Aorta (tissue), 5 donors: ENCODE measurements at regions not wholly inside any gene's neighbourhood (a gene's known extent, or its start where the extent isn't known, plus 50 kb on each side); places are given as distances from the start of the nearest gene placed in this dataset.

ENCODE experiments used
- ATAC-seq: fragments of 200-7000 bp; cut with Tn5 transposase; one replicate; pipeline ENCODE4 v1.9.1; 2022; ENCODE audit warnings: moderate library complexity; ENCODE audit not compliant: low FRiP score
- DNase-seq, 2 donors: peaks; one replicate each; pipeline ENCODE4 v3.0.0-alpha.2; 2020
- H3K27ac ChIP-seq, 2 donors: one replicate each; pipeline ENCODE4 v1.5.1; 2013; ENCODE audit warnings: low read length in 2 of 2, mild to moderate bottlenecking in 2 of 2, moderate library complexity in 2 of 2, control low read depth in 1 of 2, inconsistent platforms in 1 of 2, low read depth in 1 of 2
- H3K27me3 ChIP-seq, 2 donors: one replicate each; pipeline ENCODE4 v1.6.1; 2013; ENCODE audit warnings: control low read depth in 1 of 2, low read length in 1 of 2, mild to moderate bottlenecking in 1 of 2, moderate library complexity in 1 of 2; ENCODE audit not compliant: insufficient read depth in 2 of 2, control insufficient read depth in 1 of 2
- H3K36me3 ChIP-seq, 2 donors: one replicate each; pipeline ENCODE4 v1.6.1; 2013; ENCODE audit warnings: control low read depth in 1 of 2, low read length in 1 of 2, mild to moderate bottlenecking in 1 of 2; ENCODE audit not compliant: insufficient read depth in 2 of 2, control insufficient read depth in 1 of 2
- H3K4me1 ChIP-seq, 2 donors: one replicate each; pipeline ENCODE4 v1.6.1; 2013; ENCODE audit warnings: low read length in 2 of 2, control low read depth in 1 of 2, mild to moderate bottlenecking in 1 of 2, moderate library complexity in 1 of 2; ENCODE audit not compliant: insufficient read depth in 2 of 2, control insufficient read depth in 1 of 2
- H3K4me3 ChIP-seq, 2 donors: one replicate each; pipeline ENCODE4 v1.5.1; 2013; ENCODE audit warnings: low read length in 2 of 2, control low read depth in 1 of 2, mild to moderate bottlenecking in 1 of 2
- H3K9me3 ChIP-seq: one replicate; pipeline ENCODE4 v1.6.1; 2013; ENCODE audit warnings: mild to moderate bottlenecking, low read length; ENCODE audit not compliant: control insufficient read depth
- WGBS, 2 donors: extraction: QIAGEN DNeasy Blood & Tissue Kit; methylation state at CpG; one replicate each; pipeline ENCODE4 v1.1.7; 2013; 5-methylcytosine and 5-hydroxymethylcytosine counted together
- intact Hi-C, 2 donors: fragments of 100-400 bp; cut with DNase I; formaldehyde crosslinking; loops; one replicate each; pipeline versions ENCODE4 v1.14.2 to v1.15.0; 2022
- donor health status: healthy with polysubstance abuse.
- donor health status: Bipolar disorder and iron deficiency.
- donor health status: DM: no; HTN: no; CAD: no.
- donor health status: DM: no; HTN: no; CAD: no.
- donor health status: DM: yes; HTN: yes; CAD: no.

DNA sequence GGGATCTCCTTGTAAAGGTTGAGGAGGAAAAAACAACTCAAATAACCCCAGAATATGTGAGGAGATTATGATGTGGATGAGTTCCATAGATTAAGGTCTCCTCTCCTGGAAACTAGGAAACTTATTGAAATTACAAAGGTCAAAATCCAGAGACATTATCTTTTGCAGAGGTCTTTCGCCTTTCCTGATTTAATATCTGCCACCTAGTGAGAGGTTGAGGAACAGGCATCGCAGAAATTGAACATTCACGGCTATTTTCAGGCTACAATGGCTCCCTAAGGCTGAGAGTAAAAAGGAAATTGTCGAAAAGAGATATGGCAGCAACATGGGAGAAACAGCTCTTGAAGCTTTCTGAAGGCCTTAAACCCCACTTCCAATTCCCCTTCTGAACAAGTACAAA lies 127.5 kb upstream of the PLCXD3 start:
- Histone ChIP-seq H3K27ac (no peak overlapping the region), H3K36me3 (no peaks in the 10 kb centered on the region), H3K27me3 (no peaks in the 10 kb centered on the region), H3K4me3 (no peak overlapping the region), H3K9me3 (no peaks in the 10 kb centered on the region), H3K4me1 (no peaks in the 10 kb centered on the region)
- 91 to 93% methylated on average over 4 of the region's 4 CpGs for WGBS, 2 donors
- ATAC-seq, result no peak
- DNase-seq, result no peak
- intact Hi-C loops, result no loop called here

DNA sequence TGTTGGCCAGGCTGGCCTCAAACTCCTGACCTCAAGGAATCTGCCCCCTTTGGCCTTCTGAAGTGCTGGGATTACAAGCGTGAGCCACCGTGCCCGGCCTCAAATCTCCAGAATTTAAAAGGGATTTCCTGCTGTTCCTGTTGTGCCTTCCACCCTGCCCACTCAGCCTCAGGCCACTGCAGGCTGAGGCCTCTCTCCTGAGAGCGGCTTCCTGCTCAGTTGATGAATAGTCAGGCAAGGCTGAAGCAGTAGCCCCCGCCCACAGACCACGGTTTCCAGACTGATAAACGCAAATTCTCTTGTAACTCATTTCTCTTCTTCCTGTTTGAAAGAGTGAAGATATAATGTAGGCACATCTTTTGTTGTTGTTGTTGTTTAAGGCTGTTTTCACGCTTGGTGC lies 127.0 kb upstream of the PLCXD3 start:
- no peaks in the 10 kb centered on the region for H3K36me3 ChIP-seq
- 89% methylated on average over 8 of the region's 8 CpGs for WGBS, 2 donors
- ATAC-seq, result peak; percentile 36
- no peaks in the 10 kb centered on the region for H3K9me3 ChIP-seq
- H3K4me1 ChIP-seq, result no peaks in the 10 kb centered on the region
- intact Hi-C loops, result no loop called here
- no peak overlapping the region for H3K27ac ChIP-seq
- H3K27me3 ChIP-seq, result no peaks in the 10 kb centered on the region
- H3K4me3 ChIP-seq, result no peak overlapping the region
- DNase-seq, result no peak

DNA sequence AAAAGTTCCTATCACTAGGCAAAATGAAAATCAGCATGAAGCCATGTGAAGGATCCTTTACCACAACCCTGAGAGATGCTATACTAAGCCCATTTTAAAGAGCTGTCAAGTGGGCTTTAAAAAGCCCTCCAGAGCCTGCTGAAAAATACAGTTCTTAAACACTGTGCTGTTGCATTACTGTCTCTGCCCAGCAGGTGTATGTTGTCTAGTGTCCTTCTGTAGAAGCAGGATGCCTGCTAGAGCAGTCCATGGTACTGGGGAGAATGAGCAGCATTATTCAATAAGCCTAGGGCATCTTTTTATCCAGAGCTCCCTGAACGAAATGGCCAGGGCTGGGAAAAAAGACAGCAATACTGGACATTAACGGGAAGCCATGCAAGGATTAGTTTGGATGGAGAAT lies 126.2 kb upstream of the PLCXD3 start:
- intact Hi-C loops, result no loop called here
- ATAC-seq, result no peak
- no peak for DNase-seq
- no peaks in the 10 kb centered on the region for H3K27me3 ChIP-seq
- no peak overlapping the region for H3K4me3 ChIP-seq
- 94 to 95% methylated on average over 2 of the region's 2 CpGs for WGBS, 2 donors
- no peak overlapping the region for H3K27ac ChIP-seq
- H3K36me3 ChIP-seq, result no peaks in the 10 kb centered on the region
- no peaks in the 10 kb centered on the region for H3K9me3 ChIP-seq
- H3K4me1 ChIP-seq, result no peaks in the 10 kb centered on the region

DNA sequence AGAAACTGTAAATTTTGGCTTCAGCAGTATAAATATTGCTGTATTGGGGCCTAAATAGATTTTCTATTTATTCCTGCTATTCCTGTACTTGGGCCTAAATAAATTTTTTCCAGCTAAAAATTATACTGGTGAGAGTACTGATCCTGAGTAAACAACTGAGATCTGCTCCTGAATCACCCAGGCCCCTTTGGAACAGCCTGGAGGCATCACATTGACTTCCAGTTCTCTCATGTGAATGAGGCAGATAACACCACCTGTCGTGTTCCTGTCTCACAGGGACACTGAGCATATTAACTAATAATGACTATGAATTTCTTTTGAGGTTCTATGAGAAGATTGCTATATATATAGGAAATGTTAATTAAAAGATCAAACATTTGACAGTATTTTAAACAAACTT lies 119.5 kb upstream of the PLCXD3 start:
- no peaks in the 10 kb centered on the region for H3K9me3 ChIP-seq
- no peak for ATAC-seq
- no peaks in the 10 kb centered on the region for H3K36me3 ChIP-seq
- intact Hi-C loops, result no loop called here
- H3K27ac ChIP-seq, result no peak overlapping the region
- no peaks in the 10 kb centered on the region for H3K27me3 ChIP-seq
- DNase-seq, result no peak
- 20 to 35% methylated on average over 1 of the region's 1 CpG for WGBS, 2 donors
- no peak overlapping the region for H3K4me3 ChIP-seq
- peaks cover 0 to 2% of the 10 kb centered on the region in 2 donors for H3K4me1 ChIP-seq

DNA sequence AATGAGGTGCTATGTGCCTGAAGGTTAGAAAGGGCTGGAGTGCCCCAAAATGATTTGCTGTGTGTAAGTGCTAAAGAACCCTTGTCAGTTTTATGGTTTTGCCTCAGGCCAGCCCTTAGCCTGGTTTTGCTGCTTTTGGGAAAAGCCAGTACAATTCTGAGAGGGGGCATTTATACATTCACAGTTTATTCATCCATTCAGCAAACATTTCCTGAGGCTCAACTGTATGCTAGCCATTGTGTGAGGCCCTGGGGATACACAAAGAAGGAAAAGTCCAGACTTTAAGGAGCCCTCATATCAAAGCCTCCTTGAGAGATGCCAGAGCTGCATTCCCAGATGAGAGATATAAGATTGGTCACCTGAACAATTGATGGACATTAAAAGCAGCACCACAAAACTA lies 115.2 kb upstream of the PLCXD3 start:
- Histone ChIP-seq H3K4me1 (peaks cover 3 to 8% of the 10 kb centered on the region in 2 donors), H3K36me3 (no peaks in the 10 kb centered on the region), H3K27ac (no peak overlapping the region), H3K4me3 (no peak overlapping the region), H3K9me3 (no peaks in the 10 kb centered on the region), H3K27me3 (no peaks in the 10 kb centered on the region)
- intact Hi-C loops, result no loop called here
- ATAC-seq, result no peak
- no peak for DNase-seq

DNA sequence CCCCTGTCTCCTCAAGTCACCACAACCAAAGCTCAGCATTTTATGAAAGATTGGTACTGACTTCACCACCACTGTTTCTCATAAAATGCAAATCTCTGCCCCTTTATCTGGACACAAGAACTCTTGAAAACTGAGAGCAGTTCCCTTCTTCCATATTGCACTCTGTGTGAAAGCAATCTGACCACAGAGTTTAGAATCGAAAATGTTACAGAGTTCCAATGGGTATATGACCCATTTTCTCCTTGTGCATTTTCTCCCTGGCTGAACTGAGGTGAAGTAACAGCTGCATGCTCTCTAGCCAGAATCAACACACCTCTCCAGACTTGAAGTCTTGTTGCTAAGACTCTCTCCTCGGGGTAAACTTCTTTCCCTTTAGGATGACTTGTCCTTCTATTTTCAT lies 111.0 kb upstream of the PLCXD3 start:
- H3K4me1 ChIP-seq, result peaks cover 3 to 9% of the 10 kb centered on the region in 2 donors
- no peak for ATAC-seq
- H3K4me3 ChIP-seq, result no peak overlapping the region
- no peak overlapping the region for H3K27ac ChIP-seq
- no peaks in the 10 kb centered on the region for H3K36me3 ChIP-seq
- intact Hi-C loops, result no loop called here
- WGBS, 2 donors, result 5 to 11% methylated on average over 2 of the region's 2 CpGs
- H3K9me3 ChIP-seq, result no peaks in the 10 kb centered on the region
- no peak for DNase-seq
- H3K27me3 ChIP-seq, result no peaks in the 10 kb centered on the region

DNA sequence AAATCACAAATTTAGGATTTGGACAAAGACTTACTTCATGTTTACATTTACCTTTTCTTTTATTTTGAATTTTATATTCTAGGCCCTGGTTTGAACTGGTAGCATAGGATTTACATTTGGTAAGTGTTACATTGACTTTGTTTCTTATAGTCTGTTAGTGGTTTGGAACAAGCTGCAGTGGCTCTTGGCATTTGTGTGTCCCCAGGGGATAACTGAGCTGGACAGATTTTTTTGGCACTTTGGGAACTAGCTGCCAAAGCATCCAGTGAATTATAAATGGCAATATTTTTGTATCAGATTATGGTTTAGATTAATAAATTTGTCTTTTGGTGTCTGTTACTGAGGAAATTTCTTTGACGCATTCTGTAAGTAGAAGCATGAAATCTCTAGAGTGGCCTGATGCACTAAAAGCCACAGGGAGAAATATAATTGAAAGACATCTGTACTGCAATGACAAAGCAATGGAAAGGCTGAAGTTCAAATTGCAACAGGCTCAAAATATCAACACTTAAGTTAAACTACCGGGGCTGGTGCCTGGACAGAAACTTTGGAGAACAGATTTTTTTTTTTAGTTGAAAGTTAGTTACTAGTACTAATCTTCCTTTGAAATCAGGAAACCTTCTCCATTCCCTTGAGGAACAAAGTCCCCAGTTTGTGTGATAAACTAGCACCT lies 107.6 kb upstream of the PLCXD3 start:
- Histone ChIP-seq H3K27me3 (no peaks in the 10 kb centered on the region), H3K4me3 (no peak overlapping the region), H3K36me3 (no peaks in the 10 kb centered on the region), H3K4me1 (peaks cover 3 to 9% of the 10 kb centered on the region in 2 donors), H3K27ac (no peak overlapping the region), H3K9me3 (no peaks in the 10 kb centered on the region)
- intact Hi-C loops, result no loop called here
- ATAC-seq (no peak), DNase-seq (no peak)
- WGBS, 2 donors, result 4 to 5% methylated on average over 2 of the region's 2 CpGs

DNA sequence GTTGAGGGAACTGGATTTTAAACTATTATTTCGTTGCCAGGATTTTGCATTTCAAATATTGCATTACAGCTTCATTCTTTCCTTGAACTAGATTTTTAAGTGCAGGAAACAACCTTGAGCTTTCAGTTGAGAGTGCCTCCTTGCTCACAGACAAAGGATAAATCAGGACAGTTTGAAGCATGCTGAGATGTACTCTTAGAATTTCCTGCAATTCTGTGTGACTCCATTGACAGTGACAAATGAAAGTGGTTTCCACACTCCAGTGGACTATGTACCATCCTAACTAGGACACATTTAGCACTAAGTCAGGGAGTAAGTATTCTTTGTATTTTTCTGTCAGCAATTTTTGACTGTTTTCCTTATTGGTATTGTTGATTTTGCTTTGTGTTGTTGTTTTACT lies 100.0 kb upstream of the PLCXD3 start:
- WGBS, 2 donors, result 67 to 81% methylated on average over 1 of the region's 1 CpG
- H3K4me1 ChIP-seq, result no peaks in the 10 kb centered on the region
- ATAC-seq, result no peak

DNA sequence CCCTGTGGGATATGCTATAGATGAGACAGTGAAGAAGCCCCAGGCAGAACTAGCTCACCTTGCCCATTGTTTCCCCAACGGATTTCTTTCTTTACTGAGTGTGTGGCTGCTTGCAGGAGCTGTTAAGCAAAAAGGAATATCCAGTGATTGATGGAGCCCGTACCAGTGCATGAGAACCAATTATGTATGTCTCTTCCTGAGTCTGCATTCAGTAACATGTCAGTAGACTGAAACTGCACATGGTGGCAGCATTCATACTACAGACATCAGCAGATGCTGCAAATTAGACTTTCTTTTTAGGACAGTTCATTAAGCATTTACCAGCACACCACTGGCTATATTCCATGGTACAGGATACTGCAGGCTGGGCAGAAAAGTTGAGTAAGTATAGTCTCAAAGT lies 90.3 kb upstream of the PLCXD3 start:
- Histone ChIP-seq H3K36me3 (no peaks in the 10 kb centered on the region), H3K9me3 (no peaks in the 10 kb centered on the region), H3K4me3 (no peak overlapping the region), H3K27me3 (no peaks in the 10 kb centered on the region), H3K4me1 (no peaks in the 10 kb centered on the region), H3K27ac (no peak overlapping the region)
- no peak for ATAC-seq
- intact Hi-C loops, result no loop called here
- WGBS, 2 donors, result 62 to 66% methylated on average over 2 of the region's 2 CpGs
- DNase-seq, result no peak

More for the DNA sequence above, 100.0 kb upstream of the PLCXD3 start:
- peaks cover 1% of the 10 kb centered on the region for H3K9me3 ChIP-seq
- no peaks in the 10 kb centered on the region for H3K27me3 ChIP-seq
- no peak for DNase-seq
- H3K27ac ChIP-seq, result no peak overlapping the region
- H3K4me3 ChIP-seq, result no peak overlapping the region
- H3K36me3 ChIP-seq, result no peaks in the 10 kb centered on the region
- intact Hi-C loops, result no loop called here
